ENCODE measurements at regions not wholly inside any gene's neighbourhood (a gene's known extent, or its start where the extent isn't known, plus 50 kb on each side); places are given as distances from the start of the nearest gene placed in this dataset.

DNA sequence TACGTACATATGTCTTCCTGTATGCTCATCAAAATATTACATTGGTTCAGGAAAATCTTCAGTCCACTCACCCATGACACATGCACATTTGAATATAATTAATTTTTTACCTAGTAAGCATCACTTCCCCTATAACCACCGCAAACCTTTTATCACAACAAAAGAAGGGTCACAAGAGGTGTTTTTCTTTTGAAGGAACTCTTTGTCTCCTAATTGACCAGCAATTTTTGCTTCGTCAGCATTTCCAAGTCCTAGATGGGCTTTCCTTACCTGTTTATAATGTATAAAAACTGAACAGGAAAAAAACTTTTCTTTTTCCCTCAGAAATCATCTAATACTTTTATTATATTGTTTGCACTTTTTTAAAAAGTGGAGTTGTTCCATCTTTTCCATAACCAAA, 631.3 kb downstream of the PLA2G4A start:
- TF ChIP-seq, protein P1, sequence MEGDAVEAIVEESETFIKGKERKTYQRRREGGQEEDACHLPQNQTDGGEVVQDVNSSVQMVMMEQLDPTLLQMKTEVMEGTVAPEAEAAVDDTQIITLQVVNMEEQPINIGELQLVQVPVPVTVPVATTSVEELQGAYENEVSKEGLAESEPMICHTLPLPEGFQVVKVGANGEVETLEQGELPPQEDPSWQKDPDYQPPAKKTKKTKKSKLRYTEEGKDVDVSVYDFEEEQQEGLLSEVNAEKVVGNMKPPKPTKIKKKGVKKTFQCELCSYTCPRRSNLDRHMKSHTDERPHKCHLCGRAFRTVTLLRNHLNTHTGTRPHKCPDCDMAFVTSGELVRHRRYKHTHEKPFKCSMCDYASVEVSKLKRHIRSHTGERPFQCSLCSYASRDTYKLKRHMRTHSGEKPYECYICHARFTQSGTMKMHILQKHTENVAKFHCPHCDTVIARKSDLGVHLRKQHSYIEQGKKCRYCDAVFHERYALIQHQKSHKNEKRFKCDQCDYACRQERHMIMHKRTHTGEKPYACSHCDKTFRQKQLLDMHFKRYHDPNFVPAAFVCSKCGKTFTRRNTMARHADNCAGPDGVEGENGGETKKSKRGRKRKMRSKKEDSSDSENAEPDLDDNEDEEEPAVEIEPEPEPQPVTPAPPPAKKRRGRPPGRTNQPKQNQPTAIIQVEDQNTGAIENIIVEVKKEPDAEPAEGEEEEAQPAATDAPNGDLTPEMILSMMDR (IDR thresholded peaks at IDR 0.05), result no peak
- no peak for TF ChIP-seq POLR2A (IDR thresholded peaks at IDR 0.05)
